HUDEP-2 (cell line): ENCODE measurements at regions not wholly inside any gene's neighbourhood (a gene's known extent, or its start where the extent isn't known, plus 50 kb on each side); places are given as distances from the start of the nearest gene placed in this dataset.

Experiments used
- DNase-seq, 76 experiments: peaks; one replicate each; lab custom pipeline; 2025; ENCODE audit not compliant: unreplicated experiment in 76 of 76; lab: John Stamatoyannopoulos, UW

DNA sequence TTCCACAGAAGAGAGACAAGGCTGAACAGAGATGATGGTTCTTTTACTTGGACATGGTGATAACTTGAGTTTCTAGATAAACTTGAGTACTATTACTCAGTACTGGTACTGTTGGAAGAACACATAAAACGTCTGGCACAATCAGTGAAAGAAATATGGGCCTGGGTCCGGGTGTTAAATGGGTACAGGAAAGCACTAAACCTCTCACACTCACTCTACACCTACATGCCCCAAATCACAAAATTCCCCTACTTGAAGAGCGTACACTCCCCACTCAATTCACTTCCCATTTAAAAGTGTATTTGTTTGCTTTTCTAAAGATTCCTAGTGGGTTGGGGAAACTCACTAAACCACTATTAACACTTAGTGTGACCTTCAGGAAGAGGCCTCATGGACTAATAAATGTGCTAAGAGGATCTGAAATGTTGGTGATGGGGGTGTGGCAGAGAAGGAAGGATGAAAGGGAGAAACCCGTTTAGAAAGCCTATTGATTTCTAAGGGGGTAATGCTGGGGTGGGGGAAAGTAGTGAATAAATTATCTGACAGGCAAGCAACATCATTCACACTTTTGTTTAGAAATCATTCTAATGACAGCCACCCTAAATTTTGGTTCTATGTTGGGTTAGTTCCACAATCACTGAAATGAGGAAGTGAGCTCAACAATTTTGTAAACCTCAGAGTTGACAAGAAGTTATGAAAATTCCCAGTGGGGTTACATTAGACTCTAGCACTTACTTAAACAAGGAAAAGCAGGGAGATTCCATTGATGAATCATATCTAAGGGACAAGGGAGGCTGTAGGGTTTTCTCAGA lies 222.6 kb upstream of the MARCKS start:
- no peak for DNase-seq

DNA sequence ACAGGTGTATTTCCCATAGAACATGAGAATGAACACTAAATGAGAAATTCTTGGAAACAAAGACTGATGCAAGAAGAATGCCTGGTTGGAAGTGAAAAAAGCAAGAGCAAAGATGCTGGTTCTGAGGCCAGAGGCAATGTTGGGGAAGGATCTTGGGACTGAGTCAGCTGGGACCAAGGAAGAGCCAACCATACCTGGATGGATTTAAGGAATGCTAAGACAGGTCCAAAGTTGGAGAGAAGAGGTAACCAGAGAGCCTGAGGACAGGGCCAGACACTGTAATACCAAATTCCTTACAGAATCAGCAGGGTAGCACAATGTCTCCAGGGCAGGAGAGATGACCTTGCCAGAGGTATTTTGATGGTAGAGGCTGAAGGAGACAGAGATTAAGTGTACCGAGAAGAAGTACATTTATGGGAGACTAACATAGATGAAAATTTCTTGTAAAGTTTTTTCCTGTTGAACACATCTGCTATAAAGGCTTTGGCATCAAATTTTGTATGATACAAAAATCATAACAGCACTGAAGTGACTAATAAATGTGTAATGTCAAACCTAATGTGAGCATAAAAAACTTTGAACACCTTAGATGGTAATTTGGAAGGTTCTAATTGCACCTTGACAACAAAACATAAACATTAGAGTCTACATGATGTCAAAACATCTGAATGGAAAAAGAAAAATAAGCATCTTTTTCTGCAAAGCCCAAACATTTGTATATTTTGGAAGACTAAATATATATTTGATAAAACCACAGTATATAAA lies 221.7 kb upstream of the MARCKS start:
- no peak for DNase-seq

DNA sequence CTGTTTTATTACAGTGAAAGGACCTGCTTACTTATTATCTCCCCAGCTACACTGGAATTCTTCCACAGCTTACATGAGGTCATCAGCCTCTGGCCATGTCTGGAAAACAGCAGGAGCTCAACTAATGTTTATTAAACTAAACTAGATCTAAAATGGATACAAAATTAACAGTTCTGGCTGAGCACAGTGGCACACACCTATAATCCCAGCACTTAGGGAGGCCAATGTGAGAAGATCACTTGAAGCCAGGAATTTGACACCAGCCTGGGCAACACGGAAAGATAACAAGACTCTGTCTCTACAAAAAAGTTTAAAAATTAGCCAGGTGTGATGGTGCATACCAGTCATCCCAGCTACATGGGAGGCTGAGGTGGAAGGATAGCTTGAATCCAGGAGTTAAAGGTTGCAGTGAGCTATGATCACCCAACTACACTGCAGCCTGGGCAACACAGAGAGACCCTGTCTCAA lies 220.8 kb upstream of the MARCKS start:
- DNase-seq: no peak

DNA sequence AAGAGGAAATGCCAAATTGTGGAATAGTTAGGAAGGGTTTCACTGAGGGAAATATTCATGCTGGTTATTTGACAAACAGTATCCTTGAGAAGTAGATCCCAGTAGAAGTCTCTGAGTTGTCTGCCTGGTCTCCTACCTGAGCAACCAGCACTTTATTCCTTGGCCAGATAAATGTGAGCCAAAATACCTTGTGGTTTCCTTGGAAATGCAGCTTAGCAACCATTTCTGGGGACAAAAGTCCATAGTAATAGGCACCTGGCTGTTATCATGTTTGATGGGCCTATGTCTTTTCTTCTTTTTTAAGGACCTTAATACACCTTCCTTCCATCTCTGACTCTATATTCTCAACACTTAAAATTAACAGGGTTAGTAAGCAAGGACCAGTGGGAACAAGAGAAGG lies 217.1 kb upstream of the MARCKS start:
- DNase-seq: no peak

DNA sequence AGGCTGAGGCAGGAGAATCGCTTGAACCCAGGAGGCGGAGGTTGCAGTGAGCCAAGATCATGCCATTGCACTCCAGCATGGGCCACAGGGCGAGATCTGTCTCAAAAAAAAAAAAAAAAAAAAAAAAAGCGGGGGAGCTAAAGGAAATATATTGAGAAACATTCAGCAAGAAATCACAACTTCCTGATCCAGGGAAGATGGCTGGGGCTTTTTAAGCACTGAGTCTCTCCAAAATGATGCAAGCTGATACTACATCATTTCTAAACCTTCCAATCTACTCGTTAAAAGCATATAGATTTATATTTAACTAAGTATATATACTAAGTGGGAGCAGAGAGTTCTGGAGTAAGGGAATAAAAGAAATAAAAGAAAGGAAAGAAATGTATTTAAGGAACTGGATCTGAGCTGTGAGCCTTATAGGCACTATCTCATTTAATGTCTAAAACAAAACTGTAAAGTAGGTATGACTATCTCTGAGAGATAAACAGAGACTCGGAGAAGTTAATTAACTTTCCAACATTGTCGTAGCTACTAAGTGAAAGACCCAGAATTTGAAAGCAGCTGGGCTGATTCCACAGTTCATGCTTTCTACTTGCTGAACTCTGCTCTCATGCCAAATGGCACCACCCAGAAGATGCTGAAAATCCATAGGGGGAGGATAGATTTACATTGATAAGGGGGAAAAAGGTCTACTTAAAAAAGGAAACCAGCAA lies 215.0 kb upstream of the MARCKS start:
- DNase-seq: no peak

DNA sequence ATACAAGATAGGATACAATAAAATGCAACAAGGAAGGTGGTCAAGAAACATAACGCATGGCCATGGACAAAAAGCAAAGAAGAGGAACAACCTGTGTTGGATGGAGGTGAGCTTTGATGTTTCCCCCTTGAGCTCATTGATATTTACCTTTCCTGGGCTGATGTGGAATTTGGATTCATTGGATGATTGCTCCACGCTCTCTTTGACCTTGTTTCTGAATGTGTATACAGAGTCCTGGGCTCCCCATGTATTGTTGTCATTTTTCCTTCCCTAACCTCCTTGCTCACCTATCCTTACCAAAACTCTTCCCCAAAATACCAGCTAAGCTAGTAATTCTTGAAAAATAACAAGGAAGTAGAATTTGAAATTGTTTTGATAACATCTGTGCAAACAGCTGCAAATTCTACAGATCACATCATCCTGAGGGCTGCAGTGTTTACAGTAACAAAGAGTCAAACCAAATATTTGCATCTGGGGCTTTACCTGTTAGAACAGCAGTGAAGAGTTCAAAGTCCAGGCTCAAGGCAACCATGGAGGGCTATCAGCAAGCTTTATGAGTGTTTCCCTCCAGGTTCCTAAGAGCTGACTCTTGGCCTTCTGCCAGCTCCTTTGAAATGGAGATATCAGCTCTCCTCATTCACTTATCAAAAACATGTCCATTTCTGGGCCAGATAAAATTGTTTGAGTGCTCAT lies 214.3 kb upstream of the MARCKS start:
- DNase-seq: peak in 58 of 76 experiments; percentile 1 to 73 (median 32)

DNA sequence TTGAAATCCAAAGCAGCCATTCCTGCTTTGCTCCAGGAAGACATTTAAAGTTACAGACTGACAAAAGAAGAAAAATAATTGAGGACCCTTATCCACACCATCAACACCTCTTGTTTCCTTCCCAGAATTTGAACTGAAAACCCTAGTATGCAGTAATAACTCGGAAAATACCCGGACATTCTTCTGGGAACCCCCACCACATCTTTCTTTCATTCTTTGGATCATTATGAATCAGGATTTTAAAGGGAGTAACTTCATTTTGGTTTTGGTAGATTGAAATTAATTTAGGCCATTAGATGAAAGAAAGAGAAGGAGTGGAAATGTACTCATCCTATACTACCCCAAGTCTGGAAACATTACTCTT lies 213.8 kb upstream of the MARCKS start:
- DNase-seq: no peak

DNA sequence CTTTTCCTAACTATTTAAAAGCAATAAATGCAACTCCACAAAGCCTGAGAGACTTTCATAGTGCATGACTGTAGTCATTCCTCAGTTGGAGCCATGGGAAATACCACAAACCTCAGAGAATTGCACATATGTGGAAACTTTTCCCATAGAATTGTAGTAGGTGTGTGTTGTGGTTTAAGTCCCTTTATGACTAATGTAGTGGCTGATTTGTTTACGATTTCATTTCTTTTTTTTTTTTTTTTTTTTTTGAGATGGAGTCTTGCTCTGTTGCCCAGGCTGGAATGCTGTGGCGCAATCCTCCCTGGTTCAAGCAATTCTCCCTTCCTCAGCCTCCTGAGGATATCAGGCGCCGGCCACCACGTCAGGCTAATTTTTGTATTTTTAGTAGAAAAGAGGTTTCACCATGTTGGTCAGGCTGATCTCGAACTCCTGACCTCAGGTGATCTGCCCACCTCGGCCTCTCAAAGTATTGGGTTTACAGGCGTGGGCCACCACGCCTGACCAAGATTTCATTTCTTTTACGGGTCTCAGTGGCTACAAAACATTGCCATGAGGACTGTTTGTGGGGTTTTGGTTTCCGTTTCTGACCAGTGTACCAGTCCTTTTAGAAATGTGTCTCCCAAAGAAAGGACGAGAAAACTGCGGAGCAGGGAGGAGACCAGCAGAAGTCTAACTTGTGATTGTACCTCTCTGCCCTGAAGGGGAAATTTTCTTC lies 212.1 kb upstream of the MARCKS start:
- no peak for DNase-seq

DNA sequence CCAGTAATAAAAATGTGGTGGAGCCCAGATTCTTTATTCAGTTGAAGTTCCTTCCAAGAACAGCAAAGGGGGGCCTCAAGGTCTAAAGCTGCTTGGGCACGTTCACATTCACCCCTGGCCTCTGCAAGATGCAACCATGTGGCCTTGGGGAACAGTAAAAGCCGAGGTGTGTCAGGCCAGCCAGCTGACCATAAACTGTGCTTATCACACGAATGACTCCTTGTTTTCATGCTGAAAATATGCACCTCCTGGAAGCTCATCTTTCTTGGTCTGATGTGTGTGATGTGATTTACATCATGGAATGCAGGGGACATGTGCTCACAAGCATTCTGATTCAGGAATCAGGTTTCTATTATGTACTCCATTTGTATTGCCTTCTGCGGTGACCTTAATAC lies 211.6 kb upstream of the MARCKS start:
- DNase-seq: no peak

DNA sequence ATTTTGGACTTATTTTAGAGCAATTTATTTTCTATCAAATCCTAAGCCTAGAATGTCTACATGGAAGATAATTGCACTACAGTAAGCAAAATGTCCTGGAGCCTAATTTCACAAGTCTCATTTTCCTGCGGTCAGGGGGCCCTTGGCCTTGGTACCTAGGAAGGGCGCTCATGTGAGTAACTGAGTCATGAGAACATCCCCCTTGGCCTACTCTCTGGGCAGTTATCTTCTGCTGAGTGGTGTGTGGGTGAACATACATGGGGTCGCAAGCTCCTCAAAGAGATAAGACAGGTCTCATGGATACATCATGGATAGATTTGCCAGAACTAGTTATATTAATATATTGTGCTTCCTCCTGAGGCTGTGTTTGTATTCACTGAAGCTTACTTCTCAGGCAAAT lies 211.2 kb upstream of the MARCKS start:
- DNase-seq: no peak

DNA sequence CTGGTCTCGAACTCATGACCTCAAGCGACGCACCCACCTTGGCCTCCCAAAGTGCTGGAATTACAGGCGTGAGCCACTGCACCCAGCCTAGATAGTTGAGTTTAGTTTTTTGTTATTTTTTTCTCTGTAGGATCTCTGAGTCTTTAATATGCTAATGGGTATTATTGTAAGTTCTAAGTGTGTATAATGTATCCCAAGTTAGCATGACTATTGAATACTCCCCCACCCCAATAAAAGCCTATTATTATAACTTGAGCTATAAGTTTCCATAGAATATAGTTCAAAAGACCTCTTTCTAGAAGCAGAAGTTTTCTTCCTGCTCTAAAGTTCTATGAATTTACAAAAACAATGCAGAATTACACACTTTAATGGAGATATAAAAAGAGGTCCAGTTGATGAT lies 210.4 kb upstream of the MARCKS start:
- DNase-seq: no peak

DNA sequence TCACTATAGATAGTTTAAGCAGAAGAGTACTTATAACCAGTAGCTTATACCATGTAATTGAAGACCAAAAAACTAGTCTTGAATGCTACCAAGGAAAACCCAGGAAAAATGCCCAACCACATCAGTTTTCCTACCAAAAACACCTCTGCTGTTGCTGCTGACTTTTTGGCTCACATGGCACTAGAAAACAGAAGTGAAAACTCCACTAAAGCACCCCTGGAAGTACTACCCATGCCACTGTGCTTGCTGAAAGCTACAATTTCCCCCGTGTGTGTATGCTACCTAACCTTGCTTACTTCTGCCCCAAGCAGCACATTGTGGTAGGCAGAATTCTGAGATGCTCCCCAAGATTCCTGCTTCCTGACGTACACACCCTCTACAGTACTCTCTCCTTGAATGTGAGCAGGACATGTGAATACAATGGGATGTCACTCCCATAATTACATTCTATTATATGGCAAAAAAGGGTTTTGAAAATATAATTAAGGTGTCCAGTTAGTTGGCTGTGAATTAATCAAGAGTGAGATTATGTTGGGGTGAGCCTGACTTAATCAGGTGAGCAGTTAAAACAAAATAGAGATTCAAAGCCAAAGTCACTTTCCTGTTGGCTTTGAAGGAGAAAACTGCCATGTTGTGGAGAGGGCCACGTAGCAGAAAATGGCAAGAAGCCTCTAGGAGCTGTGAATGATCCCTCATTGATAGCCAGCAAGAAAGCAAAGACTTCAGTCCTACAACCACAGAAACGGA lies 209.8 kb upstream of the MARCKS start:
- peak in 2 of 76 experiments; percentile 13 to 21 for DNase-seq

DNA sequence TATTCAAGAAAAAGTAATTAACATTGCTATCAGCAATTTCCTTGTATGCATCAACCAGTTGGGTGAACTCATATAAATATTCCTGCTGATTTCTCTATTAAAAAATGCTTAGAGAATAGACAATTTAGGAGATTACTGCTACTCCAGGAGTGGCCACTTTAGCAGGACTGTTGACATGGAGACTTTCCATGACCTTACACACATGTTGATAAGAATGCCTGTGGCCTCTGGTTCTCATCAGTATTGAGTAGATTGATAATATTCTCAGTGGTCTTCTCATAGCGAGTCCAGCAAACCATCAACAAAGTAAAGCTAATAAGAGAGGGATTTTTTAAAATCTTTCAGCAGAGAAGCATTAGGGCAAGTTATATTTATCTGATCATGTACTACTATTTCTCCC lies 208.4 kb upstream of the MARCKS start:
- DNase-seq: no peak

DNA sequence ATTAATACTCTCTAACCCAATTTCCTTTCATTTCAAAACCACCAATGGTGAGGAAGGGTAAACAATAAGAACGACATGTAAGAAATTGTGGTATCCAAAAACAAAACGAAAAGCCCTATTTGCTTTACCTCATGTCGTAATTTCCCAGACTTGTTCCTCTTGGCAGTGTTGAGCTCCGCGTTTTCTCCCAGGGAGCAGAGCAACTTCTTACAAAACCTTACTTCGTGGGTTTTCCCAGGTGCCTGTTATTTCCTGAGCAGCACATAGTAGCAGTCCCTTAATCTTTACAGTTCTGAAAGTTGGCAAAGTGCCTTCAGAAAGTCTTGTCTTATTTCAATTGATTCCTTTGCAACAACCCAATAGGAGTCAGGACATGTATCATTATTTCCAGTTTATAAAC lies 207.9 kb upstream of the MARCKS start:
- no peak for DNase-seq

DNA sequence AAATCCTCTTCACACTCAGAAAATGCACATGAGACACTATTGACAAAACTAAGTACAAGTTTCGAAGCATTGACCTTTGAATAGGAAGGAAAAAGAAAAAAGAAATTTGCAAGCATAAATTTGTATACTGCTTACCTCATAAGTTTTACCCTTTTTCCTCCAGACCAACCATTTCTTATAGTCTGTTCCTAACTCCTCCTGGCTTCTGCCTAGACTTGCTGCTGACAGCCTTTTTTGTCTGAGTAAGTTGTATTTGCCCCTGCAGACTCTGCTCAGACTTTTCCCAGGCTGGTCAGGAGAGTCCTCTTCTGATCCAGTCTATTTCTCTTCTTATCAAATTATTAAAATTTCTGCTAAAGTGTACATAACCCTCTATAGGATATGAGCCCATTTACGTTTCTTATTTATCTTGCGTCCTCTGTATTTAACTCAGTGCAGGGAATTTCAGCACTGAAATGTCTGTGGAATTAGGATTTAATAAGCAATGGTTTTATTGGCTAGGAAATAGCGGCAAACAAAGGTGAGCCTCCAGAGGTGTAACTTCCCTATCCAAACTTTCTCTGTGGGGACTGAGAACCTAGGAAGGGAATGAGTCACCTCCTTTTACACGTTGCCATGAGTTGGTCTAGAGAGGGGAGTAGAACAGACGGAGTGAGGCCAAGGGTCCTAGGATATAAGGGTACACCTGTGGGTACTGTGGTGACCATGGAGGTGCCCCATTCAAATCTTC lies 207.1 kb upstream of the MARCKS start:
- DNase-seq: no peak

DNA sequence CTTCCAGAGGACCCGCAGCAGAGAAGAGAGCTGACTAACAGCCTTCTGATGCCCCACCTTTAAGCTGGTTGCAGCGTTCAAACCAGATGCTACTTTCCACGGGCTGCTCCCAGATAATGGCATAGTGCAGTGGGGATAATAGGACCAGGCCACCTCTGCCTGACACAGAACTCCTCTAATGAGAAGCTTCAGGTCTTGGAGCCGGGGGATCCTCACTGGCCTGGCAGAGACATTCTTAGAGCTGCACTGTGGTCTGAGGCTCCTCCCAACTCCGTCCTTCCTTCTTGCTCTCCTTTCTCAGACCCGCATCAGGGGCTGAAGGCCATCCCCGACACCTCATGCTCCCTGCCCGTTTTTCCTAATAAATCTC lies 206.6 kb upstream of the MARCKS start:
- DNase-seq: no peak

DNA sequence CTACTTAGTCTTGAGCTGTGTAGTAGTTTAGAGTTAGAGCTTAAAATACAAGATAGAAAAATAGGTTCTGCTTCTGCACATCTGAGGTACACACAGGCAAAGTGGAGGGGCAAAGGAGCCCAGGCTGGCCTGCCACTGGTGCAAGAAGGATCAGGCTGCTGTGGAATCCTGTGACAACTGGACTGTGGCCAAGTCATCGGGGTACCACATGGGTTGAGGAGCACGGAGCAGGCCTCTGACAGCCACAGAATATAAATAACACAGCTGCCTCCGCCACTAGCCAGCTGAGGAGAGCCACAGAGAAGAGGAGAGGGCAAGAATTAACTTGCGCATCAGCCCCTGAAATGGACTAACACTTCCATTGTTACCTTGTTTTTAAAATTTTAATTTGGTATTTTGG lies 206.0 kb upstream of the MARCKS start:
- no peak for DNase-seq

DNA sequence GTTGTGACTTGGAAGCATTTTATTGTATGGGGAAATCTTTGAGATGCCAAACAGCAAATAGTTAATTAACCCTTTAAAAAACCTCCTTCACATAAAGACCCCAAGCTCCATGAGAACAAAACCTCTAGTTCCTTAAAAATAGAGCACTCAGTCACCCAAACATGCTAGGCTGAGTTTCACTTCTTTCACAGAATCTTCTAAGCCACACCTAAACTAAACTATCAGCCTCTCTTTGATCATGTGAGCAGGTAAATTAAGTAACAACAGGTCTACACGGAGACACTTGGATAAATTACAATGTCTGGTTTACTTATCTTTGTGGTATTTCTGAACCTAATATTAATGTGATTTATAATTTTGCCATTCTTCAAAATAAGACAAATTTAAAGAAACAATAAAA lies 205.2 kb upstream of the MARCKS start:
- DNase-seq: no peak

DNA sequence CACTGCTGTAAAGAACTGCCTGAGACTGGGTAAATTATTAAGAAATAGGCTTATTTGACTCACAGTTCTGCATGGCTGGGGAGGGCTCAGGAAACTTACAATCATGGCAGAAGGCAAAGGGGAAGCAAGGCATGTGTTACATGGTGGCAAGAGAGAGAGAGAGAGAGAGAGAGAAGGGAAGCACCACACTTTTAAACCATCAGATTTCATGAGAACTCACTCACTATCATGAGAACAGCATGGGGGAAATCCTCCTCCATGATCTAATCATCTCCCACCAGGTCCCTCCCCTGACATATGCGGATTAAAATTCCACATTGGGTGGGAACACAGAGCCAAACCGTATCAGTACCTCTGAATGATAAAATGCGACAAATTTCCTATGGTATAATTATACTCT lies 203.9 kb upstream of the MARCKS start:
- no peak for DNase-seq
